GM19452 (cell line): ENCODE measurements at regions not wholly inside any gene's neighbourhood (a gene's known extent, or its start where the extent isn't known, plus 50 kb on each side); places are given as distances from the start of the nearest gene placed in this dataset.
"Not testable (repeated sequence)": the region's sequence is repeated elsewhere in the genome, so short reads cannot be mapped to it uniquely, and the experiment has no call there.

ENCODE experiments used
- ATAC-seq: cut with Tn5 transposase; IDR thresholded peaks from one replicate; pipeline ENCODE4 v1.9.1; 2021; ENCODE audit not compliant: unreplicated experiment

GRCh38 chr9:99472240-99472915 lies 250.3 kb downstream of the SEC61B start:
- no peak for ATAC-seq

GRCh38 chr9:99472916-99473245 lies 250.8 kb downstream of the SEC61B start:
- ATAC-seq = no peak

GRCh38 chr9:99474186-99474585 lies 252.1 kb downstream of the SEC61B start:
- ATAC-seq = no peak

- ATAC-seq = no peak
These were observed 253.5 kb downstream of the SEC61B start for GRCh38 chr9:99475401-99476065.

- ATAC-seq = no peak
These were observed 256.5 kb downstream of the SEC61B start for GRCh38 chr9:99478469-99479027.

- ATAC-seq = no peak
These were observed 257.8 kb downstream of the SEC61B start for GRCh38 chr9:99479929-99480328.

DNA sequence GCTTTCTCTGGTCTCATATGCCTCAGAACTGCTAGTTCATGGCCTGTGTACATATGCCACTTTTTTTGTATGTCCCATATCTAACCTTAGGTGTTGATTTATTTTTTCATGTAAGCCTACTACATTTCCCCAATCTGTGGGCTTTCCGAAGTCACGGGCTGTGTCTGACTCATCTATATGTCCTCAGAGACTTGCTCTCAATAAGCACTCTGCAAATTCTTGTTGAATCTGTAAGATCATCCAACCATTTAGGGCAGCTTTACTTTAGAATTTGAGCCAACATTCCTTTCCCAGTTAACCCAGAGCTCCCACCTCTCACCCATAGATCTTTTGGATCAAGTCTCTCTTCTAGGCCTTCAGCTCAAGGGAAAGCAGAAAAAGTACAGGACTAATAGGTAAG lies 263.4 kb downstream of the SEC61B start:
- ATAC-seq = no peak

DNA sequence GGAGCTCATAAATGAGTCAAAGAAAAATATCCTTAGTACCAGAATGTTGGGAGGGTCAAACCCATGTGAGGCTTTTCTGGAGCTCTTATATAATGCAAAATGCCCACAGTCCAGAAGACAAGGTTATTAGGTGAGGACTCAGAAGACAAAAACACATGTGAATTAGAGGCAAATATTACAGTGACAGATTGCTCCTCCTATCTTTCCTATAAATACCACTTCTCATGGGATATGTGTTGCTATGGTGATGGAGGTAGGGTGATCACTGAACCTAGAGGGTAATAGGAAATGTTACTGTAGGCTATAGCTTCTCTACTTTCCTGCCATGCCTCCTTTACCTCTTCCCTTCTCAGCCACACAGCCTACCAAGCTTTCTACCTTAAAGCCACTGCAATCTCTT lies 264.6 kb downstream of the SEC61B start:
- no peak for ATAC-seq

GRCh38 chr9:99488131-99489059 lies 266.3 kb downstream of the SEC61B start:
- ATAC-seq = no peak

DNA sequence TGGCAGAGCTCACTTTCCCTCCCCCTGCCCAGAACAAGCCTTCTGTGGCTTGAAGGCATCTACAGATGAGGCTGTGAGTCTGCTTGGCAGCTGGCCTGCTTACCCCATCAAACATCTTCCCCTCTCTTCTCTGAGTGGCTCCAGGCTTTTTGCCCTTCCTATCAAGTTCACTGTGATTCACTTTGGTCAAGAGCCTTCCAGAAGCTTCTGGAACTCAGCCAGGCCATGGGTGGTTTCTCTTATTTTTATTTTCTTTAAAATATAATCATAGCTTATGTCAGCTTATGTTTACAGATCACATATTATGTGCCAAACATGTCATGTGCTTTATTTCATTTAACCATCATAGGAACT lies 267.0 kb downstream of the SEC61B start:
- ATAC-seq = no peak

- ATAC-seq = no peak
These were observed 268.6 kb downstream of the SEC61B start for GRCh38 chr9:99490729-99491128.

DNA sequence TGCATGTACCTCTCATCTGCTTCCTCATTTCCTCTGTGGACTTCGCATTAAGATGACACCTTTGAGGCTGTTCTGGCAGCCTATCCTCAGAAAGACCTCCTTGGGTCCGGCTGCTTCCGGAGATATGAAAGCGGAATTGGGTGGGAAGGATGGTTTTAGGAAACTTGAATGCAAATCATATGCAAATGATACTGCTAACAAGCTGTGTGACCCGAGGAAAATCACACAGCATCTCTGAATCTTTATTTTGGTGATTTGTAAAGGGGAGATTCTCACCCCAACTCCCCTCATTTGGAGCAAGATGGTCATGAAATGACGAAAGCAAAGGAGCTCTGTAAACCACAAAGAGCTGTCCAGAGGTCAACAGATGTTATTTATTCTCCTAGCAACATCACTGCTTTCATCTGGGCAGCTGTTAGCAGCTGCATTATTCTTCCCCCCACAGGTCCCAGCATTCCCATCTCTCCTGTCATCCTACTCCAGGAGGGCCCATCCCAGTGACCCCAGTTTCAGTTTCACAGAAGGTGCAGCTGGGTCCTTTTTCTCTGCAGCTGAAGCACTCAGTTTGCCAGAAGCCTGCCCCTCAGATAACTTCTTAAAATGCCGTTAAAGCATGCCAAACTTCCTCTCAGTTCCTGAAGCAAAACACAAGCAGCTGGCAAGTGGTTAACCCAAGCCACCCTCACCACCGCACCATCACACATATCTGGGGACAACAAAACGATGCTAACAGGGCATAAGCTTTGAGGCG lies 269.5 kb downstream of the SEC61B start:
- ATAC-seq = peak; percentile 67

- ATAC-seq = no peak
These were observed 275.6 kb downstream of the SEC61B start for GRCh38 chr9:99497641-99498040.

- not testable (repeated sequence) for ATAC-seq
These were observed 276.9 kb downstream of the SEC61B start for GRCh38 chr9:99498979-99499378.

- ATAC-seq = no peak
These were observed 283.9 kb downstream of the SEC61B start for GRCh38 chr9:99505936-99506335.

DNA sequence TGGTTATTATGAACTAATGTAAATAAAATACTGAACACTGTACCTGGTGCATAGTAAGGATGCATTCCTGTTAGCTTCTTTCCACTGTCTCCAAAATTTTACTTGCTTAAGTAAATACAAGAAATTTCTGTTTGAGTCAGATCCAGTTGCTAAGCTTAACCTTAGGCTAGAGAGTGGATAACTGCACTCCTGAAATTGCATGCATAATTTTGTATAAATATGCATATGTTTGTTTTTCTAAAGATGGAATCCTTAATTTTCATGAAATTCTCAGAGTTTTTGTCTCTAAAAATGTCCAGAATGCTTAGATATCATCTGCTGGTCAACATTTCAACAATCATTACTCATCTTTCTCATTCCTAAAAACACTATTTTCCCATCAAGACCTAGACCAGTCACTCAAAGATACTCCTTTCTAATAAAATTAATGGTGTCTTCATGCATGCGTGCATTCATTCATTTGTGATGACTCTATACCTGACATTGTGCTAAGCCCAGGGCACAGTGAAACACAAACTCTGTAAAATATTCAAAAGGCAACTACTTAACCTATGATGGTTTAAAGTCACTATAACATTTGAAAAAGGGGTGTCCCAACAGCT lies 284.8 kb downstream of the SEC61B start:
- ATAC-seq = no peak

- no peak for ATAC-seq
These were observed 287.1 kb downstream of the SEC61B start for GRCh38 chr9:99509065-99509745.

- no peak for ATAC-seq
These were observed 287.9 kb downstream of the SEC61B start for GRCh38 chr9:99509900-99510535.

DNA sequence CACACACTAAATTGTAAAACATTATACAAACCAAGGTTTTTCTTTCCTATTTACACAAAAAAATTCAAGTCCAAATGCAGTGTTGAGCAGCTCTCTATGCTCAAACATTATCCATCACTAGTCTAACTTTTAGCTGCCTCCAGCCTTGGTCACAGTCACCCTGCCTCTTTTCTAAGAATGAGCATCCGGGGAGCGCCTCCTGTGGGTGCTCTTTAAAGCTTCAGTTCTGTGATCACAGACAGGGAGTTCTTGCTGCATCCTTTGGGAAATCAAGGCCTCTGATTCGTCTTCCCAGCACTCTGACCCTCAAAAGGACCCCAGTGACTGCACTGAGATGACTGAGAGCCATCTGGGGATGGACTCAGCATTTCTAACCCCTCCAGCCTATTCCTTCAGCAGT lies 289.6 kb downstream of the SEC61B start:
- no peak for ATAC-seq
